ENCODE measurements at regions not wholly inside any gene's neighbourhood (a gene's known extent, or its start where the extent isn't known, plus 50 kb on each side); places are given as distances from the start of the nearest gene placed in this dataset.

DNA sequence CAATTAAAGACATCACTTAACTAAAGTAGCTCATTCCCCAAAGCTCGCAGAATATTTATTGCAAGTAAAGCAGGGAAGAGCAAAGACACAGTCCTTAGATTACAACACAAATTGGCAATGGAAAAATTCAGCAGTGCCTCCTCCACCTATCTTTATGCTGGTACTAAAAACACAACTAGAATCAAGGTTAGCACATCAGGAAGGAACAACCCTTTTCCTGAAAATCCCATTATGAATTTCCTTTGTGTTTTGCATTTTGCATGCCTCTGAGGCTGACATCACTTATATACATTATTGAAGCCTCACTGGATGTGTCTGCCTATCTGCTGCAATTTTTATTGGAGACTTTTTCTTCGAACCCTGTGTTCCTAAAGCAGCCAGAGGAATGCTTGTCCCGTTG lies 193.8 kb upstream of the STK17B start:
- TF ChIP-seq CTCF (IDR thresholded peaks at IDR 0.05; ENCODE audit: borderline replicate concordance, control extremely low read depth, extremely low read depth, insufficient read depth, missing control alignments), result no peak
- in situ Hi-C loops (cut with MboI; ENCODE audit: low sequenced_read_pairs, unreplicated experiment), result no loop called here
- no peak for DNase-seq (ENCODE audit: low spot score)

- in situ Hi-C loops (cut with MboI; ENCODE audit: low sequenced_read_pairs, unreplicated experiment), result no loop called here
- no peak for DNase-seq (ENCODE audit: low spot score)
- TF ChIP-seq CTCF (IDR thresholded peaks at IDR 0.05; ENCODE audit: borderline replicate concordance, control extremely low read depth, extremely low read depth, insufficient read depth, missing control alignments), result no peak
These were observed 194.5 kb upstream of the STK17B start for GRCh38 chr2:196365923-196366322.

DNA sequence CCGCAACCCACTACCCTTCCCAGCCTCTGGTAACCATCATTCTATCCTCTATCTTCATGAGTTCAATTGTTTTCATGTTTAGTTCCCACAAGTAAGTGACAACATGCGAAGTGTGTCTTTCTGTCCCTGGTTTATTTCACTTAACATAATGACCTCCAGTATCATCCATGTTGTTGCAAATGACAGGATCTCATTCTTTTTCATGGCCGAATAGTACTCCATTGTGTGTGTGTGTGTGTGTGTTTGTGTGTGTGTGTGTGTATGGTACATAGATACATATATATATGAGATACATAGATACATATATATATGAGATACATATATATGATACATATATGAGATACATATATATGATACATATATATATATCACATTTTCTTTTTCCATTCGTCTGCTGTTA lies 196.3 kb upstream of the STK17B start:
- in situ Hi-C loops (cut with MboI; ENCODE audit: low sequenced_read_pairs, unreplicated experiment), result no loop called here
- TF ChIP-seq CTCF (IDR thresholded peaks at IDR 0.05; ENCODE audit: borderline replicate concordance, control extremely low read depth, extremely low read depth, insufficient read depth, missing control alignments), result no peak
- DNase-seq (ENCODE audit: low spot score), result no peak

DNA sequence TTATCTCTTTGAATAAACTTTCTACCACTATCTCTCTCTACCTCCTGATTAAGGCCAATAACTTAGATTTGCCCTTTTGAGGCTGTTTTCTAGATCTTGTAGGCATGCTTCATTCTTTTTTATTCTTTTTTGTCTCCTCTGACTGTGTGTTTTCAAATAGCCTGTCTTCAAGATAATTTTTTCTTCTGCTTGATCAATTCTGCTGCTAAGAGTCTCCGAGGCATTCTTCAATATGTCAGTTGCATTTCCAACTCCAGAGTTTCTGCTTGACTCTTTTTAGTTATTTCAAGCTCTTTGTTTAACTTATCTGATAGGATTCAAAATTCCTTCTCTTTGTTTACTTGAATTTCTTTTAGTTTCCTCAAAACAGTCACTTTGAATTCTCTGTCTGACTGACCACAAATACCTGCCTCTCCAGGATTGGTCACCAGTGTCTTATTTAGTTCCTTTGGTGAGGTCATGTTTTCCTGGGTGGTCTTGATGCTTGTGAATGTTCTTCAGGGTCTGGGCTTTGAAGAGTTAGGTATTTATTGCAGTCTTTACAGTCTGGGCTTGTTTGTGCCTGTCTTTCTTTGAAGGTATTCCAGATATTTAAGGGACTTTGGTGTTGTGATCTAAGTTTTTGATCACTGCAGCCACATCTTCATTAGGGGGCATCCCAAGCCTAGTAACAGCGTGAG lies 197.3 kb upstream of the STK17B start:
- in situ Hi-C loops (cut with MboI; ENCODE audit: low sequenced_read_pairs, unreplicated experiment), result no loop called here
- TF ChIP-seq CTCF (IDR thresholded peaks at IDR 0.05; ENCODE audit: borderline replicate concordance, control extremely low read depth, extremely low read depth, insufficient read depth, missing control alignments), result no peak

DNA sequence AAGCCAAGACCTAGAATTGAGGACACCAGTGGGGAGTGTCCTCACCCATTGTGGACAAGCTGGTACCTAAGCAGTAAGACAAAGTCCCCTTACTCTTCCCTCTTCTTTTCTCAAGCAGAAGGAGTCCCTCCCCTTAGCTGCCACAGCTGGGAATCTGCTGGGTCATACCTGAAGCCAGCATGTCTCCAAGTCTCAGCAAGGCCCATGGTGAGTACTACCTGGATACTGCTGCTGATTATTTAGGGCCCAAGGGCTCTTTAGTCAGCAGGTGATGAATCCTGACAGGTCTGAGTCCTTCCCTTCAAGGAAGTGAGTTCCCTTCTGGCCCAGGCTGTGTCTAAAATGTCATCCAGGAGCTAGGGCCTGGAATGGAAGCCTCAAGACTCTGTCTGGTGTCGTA lies 198.6 kb upstream of the STK17B start:
- no peak for DNase-seq (ENCODE audit: low spot score)
- in situ Hi-C loops (cut with MboI; ENCODE audit: low sequenced_read_pairs, unreplicated experiment), result no loop called here
- TF ChIP-seq CTCF (IDR thresholded peaks at IDR 0.05; ENCODE audit: borderline replicate concordance, control extremely low read depth, extremely low read depth, insufficient read depth, missing control alignments), result no peak

More for the DNA sequence above, 197.3 kb upstream of the STK17B start:
- DNase-seq (ENCODE audit: low spot score), result no peak

DNA sequence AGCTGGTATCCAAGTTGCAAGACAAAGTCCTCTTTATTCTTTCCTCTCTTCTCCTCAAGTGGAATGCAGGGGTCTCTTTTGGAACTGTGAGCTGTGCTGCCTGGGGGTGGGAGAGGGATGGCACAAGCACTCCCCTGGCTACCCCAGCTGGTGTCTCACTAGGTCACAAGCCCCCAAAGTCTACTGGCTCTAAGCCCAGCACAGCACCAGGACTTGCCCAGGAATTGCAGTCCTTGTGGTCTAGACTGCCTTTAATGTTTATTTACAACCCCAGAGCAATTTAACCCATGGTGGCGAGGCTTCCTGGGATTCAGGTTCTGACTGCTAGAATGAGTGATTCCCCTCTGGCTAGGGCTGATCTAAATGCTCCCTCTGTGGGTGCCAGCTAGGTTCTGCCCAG lies 199.0 kb upstream of the STK17B start:
- DNase-seq (ENCODE audit: low spot score), result no peak
- in situ Hi-C loops (cut with MboI; ENCODE audit: low sequenced_read_pairs, unreplicated experiment), result no loop called here
- TF ChIP-seq CTCF (IDR thresholded peaks at IDR 0.05; ENCODE audit: borderline replicate concordance, control extremely low read depth, extremely low read depth, insufficient read depth, missing control alignments), result no peak

Measured in GM13976 (cell line).